LHCN-M2 (cell line): ENCODE measurements at regions not wholly inside any gene's neighbourhood (a gene's known extent, or its start where the extent isn't known, plus 50 kb on each side); places are given as distances from the start of the nearest gene placed in this dataset.
A peak's percentile ranks its signal among the peaks of the same experiment; 100 is the strongest.

Experiments
- DNase-seq: peaks from one replicate; pipeline ENCODE4 v3.0.0-alpha.2; 2012; ENCODE audit warnings: low read depth

DNA sequence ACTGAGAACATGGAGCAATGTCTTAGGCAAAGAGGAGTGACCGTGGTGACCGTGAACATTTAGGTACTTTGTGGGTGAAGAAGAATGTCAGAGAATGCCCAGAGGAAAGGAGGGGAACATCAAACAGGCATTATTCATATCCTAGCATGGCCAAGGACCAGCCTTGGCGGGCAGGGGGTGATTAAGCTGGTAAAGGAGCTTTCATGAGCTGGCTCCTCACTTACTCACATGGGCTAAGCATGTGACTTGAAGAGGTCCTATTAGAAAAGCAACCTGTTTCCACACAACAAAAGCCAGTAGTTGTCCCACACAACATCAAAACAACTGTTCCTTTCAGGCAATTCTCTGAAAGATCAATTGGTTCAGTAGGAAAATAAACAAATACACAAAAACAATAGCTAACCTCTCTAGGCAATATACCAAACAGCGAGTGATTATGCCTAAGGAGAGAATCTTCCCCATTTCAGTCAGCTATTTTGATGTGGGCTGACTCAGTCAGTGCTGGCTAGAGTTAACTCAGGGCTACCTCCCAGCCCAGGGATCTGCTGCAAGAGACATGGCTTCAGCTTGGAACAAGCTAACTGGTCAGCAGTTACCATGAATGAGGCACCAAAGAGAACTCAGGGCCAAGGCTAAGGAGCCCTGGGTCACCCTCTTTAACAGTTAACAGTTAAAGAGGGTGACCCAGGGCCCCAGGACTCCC lies 283.5 kb downstream of the ARHGAP12 start:
- DNase-seq, result peak; percentile 42

DNA sequence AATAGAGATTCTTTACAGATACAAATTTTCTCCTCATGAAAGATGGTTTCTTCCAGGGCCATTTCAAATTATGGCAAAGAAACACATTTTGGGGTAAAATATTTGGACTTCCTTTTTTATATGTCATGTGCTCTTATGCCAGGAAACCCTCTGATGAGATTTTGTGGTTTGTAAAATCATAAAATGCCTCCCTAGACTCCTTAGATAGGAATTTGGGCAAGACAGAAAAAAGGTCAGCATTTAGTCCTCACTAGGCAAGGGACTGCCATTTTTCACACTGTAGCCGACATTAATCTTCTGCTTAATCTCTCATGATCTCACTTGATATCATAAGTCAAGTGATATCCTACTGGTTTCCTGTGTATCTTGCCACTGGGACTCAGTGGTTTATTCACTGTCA lies 286.4 kb downstream of the ARHGAP12 start:
- DNase-seq, result peak; percentile 19

DNA sequence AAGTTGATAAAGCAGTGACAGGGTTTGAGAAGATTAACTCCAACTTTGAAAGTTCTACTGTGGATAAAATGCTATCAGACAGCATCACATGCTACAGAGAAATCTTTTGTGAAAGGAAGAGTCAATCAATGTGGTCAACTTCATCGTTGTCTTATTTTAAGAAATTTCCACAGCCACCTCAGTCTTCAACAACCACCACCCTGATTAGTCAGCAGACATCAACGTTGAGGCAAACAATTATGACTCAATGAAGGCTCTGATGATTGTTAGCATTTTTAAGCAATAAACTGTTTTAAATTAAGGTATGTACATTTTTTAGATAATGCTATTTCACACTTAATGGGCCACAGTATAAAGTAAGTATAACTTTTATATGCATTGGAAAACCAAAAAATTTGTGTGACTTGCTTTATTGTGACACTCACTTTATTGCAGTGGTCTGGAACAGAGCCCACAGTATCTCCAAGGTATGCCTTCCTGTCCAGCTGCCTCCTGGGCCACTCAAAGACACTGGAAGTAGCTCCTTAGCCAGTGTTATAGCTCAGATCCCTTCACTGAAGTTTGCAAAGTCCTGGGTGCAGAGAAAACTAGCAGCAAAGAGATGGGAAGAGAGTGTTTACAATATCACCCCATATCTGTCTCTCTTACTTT lies 293.1 kb downstream of the ARHGAP12 start:
- DNase-seq, result peak; percentile 44

DNA sequence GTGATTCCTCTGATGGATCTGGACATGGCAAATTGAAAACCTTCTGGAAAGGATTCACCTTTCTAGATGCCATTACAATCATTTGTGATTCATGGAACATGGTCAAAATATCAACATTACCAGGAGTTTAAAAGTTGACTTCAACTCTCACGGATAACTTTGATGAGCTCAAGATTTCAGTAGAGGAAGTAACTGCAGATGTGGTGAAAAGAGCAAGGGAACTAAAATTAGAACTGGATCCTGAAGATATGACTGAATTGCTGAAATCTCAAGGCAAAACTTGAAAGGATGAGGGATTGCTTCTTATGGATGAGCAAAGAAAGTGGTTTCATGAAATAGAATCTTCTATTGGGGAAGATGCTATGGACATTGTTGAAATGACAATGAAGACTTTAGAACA lies 293.6 kb downstream of the ARHGAP12 start:
- DNase-seq, result no peak

DNA sequence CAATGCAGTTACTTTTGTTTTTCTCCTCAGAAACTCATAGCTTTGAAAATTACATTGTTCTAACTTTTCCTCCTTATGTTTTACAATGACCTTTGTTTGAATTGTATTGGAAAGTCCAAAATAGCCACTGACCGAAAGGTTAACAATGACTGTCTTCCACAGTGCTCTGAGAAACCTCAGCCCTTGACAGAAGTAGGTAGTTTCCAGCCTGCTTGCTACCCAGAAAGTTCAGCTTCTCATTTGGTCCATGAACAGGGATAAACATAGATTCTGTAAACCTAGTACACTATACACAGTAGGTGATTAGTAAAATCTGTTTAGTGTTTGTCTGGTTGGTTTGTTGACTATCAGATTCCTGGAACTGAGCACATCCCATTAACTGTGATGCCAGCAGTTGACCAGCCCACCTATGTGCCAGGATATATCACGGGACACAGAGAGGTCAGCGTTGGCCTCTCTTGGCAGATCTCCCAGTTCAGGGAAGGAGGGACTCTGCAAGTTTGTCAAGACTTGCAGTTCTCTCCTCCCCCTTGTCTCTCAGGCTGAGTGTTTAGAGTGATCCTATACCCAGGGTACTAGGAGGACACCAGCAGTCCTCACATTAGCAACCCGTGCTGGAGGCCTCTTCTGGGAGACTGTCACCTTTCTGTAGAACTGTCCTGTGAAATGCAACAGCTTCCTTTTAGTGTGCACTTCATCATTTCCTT lies 297.6 kb downstream of the ARHGAP12 start:
- peak; percentile 26 for DNase-seq

DNA sequence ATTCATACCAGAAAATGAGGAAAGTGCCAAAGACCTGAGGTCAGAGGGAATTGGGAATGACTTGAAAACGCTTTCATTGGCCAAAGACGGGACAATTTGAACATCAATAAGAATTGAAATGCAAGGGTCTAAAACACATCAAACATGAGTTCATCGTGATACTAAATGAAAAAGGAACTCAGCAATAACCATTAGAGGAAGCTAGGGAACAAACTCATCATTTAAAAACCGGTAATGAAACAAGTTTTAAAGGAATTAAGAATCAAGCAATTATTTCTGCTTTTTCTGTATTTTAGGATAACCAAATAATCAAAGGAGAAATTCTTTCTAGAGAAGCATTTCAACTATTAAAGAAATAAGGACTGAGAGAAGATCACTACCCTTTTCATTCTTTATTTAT lies 303.1 kb downstream of the ARHGAP12 start:
- no peak for DNase-seq

DNA sequence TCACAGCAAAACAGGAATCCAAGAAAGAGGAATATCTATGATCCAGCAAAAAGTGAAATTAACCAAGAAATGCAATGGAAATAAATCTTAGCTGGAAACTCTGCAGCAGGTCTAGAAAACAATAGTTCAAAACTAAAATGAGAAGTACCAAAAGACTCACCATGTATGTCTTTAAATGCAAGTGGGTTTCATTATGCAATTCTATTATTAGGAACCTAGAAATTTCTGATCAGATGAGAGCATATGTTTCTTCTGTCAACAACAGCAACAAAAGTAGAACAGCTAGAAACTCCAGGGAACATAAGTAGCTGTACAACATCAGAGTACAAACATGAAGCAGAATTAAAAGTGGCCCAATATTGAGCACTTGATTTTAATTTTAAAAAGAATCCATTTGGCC lies 304.0 kb downstream of the ARHGAP12 start:
- no peak for DNase-seq

DNA sequence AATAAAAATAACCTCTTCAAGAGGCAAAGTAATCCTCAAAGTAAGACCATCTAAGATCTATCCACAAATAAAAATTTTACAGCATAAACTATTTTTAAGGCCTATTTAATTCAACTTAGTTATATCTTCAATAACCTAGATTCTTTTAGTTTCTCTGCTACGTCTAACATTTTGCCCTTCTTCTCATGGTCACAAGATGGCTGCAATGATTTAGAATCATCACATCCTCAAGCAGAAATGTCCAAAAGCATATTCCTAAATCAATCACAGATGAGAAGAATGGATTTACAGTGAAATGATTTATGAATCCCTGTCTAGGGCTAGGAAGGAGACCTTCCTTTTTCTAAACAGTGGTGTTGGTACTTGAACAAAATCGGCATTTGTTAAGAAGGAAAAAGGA lies 304.7 kb downstream of the ARHGAP12 start:
- no peak for DNase-seq

DNA sequence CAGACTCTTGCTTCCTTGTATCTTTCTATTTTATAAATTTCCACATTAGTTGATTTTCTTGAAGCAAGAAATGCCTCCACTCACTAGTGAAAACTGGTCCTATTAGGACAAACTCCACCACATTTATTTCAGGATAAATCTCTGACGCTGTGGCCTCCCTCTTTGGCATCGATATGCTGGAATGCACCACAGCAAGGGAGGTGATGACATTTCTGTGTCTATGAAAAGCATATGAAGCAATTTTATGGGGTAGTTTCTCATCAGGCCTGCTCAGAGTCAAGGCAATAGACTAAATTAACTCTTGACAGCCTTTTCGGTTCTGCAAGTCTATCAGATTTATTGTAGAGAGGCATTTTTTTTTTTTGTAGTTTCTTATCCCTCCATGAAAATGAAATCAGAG lies 304.4 kb downstream of the ZEB1 start:
- DNase-seq, result no peak

DNA sequence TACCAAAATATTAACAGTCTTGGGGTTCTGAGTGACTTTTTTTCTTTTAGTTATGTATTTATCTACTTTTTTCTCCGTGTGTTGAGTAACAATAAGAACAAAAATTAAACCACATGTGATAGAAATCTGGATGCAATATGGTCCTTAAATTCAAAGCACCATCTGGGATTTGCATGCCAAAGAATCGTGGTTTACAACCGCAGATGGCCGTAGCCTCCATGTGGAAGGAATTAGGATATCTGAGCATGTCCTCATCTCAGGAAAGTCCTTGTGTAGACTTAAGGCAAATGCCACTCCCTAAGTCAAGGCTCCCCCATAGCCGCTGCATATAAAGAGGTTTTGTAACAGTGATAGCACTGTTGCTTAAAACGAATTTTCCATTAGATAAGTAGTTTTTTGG lies 304.0 kb downstream of the ZEB1 start:
- DNase-seq, result peak; percentile 45

DNA sequence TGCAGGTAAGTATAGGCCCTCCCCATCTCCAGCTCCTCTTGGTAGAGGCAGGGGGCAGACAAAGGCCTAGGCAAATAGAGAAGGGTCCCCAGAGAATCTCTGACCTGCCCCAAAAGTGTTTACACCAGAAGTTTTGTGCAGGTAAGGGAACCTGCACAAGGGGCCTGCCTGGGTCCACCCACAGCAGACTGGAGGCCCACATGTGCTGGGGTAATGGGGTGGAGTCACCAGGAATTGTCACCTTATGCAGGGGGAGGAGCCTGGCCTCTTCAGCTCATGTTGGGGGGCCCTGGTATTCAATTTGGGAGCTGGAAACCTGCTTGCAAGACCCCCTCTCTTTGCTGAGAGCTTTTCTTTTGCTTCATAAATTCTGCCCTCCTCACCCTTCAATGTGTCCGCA lies 302.7 kb downstream of the ZEB1 start:
- DNase-seq, result no peak

DNA sequence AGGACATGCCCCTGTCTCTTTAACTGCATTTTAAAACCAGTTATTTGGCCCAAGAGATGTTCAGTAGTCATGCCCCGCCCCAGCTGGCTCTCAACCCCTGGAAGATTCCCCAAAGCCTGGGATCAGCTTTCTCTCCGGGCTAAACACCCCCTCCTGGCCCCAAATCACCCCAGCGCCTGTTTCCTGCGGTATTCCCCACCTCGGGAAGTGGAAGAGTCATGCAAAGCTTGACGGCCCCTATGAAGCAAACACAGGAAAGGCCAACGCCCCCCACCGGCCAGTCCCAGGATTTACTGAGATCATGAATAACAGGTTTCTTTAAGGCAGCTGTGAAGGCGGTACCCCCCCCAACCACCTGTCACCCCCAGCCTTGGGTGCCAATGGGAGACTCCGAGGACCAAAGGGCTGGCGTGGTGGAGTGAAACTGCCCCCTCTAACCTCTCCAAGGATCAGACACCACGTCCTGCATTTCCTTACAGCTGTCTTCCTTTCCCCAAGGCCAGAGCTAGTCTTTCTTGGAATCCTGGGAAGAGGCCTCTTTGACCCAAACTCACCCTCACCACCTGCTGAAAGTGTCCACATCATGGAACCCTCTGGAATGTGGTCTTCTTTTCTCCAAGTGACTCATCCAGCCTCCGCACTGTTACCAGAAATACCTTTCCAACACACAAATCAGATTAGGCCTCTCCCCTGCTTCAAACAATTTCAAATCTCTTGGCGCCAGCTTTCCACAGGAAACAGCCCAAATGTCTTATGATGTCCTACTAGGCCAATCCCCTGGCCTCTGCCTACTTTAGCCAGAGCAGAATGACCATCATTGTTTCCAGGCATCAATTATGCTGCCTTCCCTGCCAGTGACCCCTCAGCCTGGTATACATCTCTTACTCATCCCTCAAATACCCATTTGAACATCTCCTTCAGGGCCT lies 301.5 kb downstream of the ZEB1 start:
- peak; percentile 100 for DNase-seq

DNA sequence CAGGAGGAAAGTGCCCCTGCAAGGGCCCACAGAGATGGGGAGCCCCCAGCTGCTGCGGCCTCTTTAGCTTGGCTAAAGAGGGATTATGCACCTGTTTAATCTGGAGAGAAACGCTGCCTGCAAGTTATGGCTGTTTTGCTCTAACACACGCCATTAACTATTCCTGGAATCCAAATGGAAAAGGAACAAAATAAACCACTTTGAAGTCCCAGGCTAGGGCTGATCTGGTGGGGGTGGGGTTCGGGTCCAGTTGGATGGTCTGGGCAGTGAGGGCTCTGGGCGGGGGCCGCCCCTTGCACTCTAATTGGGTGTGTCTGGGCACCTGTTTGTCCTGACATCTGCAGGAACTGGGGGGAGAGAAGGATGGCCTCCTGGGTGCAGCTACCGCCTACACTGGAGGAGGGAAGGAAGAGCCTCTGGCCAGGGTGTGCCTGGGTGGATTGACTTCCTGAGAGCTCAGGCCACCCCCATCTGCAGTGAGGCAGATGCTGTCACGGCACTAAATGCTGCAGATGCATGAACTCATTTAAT lies 300.6 kb downstream of the ZEB1 start:
- DNase-seq, result peak; percentile 75

DNA sequence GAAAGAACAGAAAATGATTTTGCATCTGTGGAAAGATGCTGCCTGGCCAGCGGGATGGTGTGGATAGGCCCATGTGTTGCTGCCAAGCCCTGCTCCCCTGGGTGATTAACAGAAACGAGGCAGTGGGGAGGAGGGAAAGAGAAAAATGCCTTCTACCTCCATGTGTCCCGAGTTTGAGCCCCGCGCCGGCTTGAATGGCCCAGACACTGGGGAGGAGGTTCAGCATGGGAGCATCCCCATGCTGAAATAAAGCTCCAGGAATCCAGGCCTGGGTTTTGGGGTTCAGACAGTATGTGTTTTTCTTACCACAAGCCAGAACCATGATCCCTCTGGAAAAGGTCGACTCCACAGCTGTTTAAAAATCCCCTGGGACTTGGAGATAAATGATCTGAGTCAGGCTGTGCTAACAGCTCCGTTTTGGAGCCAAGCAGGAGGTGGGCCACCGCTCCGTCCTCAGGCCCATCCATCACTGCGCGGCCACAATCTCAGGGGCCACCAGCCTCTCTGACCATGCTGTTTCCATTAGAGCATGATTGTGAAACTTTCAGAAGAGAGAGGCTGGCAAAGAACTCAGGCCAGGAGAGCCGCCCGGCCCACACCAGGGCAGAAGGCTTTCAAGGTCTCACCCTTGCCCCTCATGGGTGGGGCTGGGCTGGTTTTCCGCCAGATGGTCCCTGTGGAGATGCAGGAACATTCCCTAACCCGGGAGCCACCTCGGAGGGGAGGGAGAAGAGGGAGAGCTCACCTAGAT lies 299.7 kb downstream of the ZEB1 start:
- DNase-seq, result peak; percentile 99

DNA sequence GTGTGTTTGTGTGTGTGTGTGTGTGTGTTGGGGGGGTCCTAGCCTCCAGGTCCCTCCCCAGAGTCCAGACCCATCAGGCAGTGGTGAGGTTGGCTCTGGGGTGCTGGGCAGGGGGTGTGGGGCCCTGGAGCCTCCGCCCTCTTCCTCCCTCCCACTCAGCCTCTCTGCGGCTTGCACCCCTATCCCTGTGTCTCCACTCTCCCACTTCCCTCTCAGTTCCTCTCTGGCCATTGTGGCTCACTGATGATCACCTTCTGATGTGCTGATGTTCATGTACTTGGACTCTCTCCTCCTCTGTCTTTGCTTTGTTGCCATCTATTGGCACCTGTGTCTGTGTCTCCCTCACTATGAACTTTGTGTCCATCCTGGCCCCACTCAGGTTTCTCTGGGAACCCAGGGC lies 298.7 kb downstream of the ZEB1 start:
- no peak for DNase-seq

DNA sequence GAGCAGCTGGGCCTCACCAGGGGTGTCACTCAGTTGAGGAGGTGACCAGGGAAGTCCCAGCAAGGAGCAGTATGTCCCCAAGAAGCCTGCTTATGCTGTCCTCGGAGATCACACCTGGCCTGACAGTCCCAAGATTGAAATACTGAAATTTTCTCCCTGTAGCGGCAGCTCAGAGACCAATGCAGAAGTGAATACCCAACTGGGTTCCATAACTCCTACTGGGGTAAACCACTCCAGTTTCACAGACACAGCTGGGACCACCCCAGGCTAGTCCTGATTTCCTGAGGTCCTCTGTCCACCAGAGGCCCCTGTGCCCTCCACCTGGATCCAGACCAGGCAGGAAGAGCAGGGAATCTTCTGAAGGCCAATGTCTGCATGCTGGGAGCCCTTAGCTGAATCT lies 298.1 kb downstream of the ZEB1 start:
- no peak for DNase-seq

DNA sequence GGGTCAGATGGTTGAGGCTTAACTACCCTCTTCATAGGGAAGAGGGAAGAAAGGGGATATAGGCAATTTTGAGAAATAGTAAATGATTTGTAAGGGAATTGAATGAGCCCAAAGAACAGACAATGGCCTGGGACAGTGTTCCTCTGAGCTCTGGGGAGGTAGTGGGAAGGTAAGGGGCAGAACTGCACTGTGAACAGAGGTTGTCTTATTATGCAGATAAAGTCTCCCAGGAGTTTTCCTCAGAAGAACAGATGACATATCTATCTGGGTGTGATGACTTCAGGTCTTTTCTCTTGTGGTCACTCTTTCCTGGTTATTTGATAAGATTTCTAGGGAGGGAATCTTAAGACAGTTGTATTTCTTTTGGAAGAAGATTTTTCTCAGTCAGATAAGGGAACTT lies 296.1 kb downstream of the ZEB1 start:
- DNase-seq, result no peak

DNA sequence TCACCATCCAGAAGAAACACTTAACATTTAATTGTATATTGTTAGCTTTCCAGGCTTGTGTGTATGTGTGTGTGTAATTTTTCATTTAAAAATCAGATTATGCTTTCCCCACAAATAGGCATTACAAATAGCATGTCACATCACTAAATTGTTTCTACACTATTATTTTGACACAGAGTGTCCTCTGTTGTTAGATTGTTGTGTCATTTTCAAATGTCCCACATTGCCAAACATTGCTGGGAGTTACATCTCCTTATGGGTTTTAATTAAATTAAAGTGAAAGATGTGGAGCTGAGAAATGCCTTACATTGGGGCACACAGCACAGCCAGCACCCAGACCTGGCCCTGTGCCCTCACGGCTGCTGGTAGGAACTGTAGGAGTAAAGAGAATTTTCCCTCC lies 295.6 kb downstream of the ZEB1 start:
- no peak for DNase-seq

DNA sequence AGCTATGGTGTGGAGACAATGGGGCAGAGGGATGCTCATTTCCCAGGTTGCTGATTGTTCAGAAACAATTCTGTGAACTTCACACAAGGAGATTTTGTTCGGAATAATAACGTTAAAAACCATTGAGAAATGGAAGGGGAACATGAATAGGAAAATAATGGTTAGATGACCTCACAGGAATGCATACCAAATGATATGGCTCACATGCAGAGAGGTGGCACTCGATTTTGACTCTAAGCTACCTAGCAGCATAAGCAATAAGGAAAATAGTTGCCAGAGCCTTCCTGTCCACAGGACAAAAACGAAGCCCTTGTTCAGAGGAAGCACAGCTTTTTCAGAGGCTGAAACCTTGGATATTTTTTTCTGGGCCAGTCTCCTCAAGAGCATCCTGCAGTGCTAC lies 293.1 kb downstream of the ZEB1 start:
- DNase-seq, result no peak

DNA sequence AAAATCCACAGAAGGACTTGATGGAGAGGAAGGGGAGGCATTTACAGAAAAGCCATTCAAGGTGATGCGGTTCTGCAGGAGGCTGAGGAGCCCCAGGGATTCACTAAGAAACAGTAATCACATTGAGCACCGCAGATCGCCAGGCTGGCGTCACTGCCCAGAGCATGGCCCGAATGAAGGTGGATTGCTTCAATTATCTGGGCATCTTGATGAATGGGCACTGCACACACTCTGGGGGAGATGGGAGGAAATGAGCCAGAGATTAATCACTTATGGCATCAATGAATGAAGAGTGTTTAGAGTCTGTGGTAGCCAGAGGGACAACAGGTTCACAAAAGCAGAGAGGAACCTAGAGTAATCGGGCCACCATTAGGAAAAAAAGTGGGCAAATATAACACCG lies 292.1 kb downstream of the ZEB1 start:
- no peak for DNase-seq

DNA sequence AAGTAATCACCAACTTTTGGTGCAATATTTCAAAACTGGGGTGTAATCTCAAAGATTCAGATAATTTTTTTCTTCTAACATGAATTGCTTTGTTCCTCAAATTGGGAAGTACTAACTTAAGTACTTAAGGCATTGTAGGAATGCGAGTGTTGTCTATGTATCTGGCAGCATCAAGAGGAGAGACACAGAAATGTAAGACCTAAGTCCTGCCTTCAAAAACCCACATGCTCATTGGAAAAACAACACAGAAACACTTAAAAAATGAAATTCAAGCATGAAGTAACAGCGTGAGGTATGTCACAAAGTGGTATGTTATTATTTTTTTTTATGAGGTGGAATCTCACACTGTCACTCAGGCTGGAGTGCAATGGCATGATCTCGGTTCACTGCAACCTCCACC lies 288.5 kb downstream of the ZEB1 start:
- DNase-seq, result no peak
